HG03520 (cell line): ENCODE measurements at regions not wholly inside any gene's neighbourhood (a gene's known extent, or its start where the extent isn't known, plus 50 kb on each side); places are given as distances from the start of the nearest gene placed in this dataset.
"Not testable (repeated sequence)": the region's sequence is repeated elsewhere in the genome, so short reads cannot be mapped to it uniquely, and the experiment has no call there.

Source experiments
- ATAC-seq: cut with Tn5 transposase; IDR thresholded peaks from one replicate; pipeline ENCODE4 v1.9.1; 2021; ENCODE audit warnings: mild to moderate bottlenecking, moderate library complexity; ENCODE audit not compliant: unreplicated experiment

DNA sequence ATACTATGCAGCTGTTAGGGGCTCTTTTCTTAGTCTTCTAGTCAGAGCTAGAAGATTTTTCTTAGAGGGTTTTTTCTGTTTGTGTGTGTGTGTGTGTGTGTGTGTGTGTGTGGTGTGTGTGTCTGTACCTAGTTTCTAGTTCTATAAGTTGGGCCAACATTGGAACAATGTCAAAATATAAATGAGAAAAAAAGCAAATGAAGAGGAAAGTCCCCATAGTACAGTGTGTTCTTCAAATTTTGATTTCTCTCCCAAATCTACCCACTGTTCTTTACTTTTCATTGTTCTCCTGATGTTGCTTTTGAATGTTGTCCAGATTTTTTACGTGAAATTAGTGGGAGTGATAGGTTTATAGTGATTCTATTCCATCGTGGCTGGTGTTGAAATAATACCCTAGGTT lies 2153.4 kb upstream of the RAG2 start:
- ATAC-seq, result no peak

DNA sequence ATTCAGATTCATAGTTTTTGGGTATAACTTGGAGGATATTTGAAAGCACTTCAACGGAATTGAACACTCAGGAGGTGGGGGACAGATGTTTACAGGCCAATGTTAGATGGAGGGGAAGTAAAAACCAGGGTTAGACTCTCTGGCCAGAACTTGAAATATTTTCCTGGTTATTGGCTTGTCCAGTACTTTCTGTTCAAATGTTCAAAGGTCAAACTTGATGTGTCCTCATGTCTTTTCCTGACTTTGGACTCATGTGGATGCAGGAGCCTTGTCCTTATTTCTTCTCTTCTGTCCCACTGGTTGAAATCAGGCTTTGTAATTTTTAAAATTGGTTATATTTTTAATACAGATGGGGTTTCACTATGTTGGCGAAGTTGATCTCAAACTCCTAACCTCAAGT lies 2148.5 kb upstream of the RAG2 start:
- ATAC-seq, result not testable (repeated sequence)

- ATAC-seq, result no peak
Measured at GRCh38 chr11:38723361-38723760, 2125.3 kb upstream of the RAG2 start.

GRCh38 chr11:38721586-38722315 lies 2123.7 kb upstream of the RAG2 start:
- no peak for ATAC-seq

GRCh38 chr11:38718659-38719058 lies 2120.6 kb upstream of the RAG2 start:
- ATAC-seq, result no peak

DNA sequence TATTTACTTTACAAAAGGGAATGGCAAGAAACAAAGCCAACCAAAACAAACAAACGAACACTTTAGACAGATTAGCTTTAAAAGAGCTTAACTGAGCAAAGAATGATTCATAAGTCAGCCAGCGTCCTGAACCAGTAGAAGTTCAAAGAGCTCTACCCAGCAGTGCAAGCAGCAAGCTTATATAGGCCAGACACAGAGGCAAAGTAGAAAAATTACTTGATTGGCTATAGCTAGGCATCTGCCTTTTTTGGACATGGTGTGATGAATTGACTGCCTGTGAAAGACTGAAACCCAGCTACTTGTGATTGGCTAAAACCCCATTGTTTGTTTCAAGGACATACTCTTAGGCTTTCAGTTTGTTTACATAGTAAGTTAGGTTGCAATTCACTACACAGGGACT lies 2120.0 kb upstream of the RAG2 start:
- ATAC-seq, result no peak

DNA sequence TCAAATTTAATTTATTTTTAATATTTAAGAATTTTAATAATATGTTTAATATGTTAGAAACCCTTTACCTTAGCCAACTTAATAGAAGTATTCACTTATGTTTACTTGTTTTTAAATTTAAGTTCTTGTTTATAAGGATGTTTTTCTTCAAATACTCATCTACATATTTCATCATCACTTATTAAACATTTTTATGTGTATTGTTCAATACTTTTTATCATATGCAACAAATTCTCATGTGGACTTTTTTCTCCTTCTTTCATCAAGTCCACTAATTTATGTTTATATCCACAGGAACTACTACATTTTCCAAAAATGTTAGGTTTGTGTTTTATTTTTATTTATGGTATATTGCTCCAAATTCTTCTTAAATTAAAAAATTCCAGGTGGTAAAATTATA lies 2113.1 kb upstream of the RAG2 start:
- no peak for ATAC-seq

DNA sequence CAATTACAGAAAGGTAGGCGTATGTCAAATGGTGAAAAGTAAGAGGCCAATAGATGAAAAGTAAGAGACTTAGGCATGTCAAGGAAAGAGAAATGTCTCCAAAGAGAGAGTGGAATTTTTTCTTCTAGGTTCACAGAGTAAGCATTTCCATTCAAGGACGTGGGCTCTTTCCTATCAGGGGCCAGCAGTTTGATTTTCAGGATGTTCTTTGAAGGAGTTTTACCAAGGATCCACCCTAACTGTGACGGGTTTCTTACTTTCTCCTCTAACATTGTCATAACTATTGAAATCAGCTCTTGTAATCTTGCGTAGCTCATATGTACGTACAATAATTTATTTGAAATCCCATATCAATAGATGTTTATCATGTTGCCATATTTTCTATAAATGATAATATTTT lies 2112.2 kb upstream of the RAG2 start:
- ATAC-seq, result no peak

- ATAC-seq, result no peak
Measured at GRCh38 chr11:38700111-38700510, 2102.1 kb upstream of the RAG2 start.

GRCh38 chr11:38693306-38693705 lies 2095.3 kb upstream of the RAG2 start:
- no peak for ATAC-seq

DNA sequence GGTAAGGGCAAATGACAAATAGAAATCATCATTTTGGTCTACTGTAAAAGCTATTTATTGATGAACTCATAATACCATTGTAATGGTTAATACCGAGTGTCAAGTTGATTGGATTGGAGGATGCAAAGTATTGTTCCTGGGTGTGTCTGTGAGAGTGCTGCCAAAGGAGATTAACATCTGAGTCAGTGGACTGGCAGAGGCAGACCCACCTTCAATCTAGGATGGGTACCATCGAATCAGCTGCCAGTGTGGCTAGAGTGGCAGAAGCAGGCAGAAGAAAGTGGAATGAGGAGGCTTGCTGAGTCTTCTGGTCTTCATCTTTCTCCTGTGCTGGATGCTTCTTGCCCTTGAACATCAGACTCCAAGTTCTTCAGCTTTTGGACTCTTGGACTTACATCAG lies 2092.2 kb upstream of the RAG2 start:
- ATAC-seq, result not testable (repeated sequence)

GRCh38 chr11:38687008-38687407 lies 2089.0 kb upstream of the RAG2 start:
- ATAC-seq, result no peak

DNA sequence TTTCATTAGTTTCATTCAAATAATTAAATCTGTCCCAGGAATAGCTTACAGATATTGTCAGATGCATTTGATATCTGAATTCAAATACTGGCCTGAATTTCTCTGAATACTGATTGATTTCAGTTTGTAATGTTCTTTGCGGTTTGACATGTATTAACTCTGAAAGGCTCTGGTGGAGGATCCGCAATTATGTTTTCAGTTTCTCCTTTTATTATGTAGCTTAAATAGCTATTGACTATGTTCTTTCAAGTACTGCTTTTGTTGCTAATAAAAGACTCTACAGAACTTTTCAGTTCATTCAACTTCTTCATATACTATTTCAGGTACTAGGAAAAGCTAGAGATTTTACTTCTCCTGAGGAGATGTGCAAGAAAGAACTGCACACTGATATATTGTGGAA lies 2085.4 kb upstream of the RAG2 start:
- no peak for ATAC-seq

- no peak for ATAC-seq
Measured at GRCh38 chr11:38680746-38681145, 2082.7 kb upstream of the RAG2 start.

GRCh38 chr11:38680166-38680565 lies 2082.1 kb upstream of the RAG2 start:
- no peak for ATAC-seq

- ATAC-seq, result no peak
Measured at GRCh38 chr11:38672445-38672844, 2074.4 kb upstream of the RAG2 start.

DNA sequence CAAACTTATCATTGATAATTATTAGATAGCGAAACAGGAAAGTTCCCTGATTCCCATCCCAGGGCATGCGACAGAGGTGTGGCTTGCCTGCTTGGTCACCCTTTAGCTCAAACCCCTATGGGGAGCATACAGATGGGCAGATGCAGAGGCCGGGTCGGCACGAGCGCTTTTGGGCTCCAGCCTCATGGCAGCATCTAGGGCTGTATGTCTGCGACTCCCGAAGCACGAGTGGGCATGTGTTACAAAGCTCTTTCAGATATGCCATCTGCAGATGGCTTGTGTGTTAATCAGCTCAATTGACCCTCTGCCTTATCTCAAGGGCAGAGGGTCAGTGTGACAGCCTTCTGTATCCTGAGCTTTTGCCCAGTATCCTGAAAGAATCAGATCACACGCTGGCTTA lies 2069.3 kb upstream of the RAG2 start:
- no peak for ATAC-seq

DNA sequence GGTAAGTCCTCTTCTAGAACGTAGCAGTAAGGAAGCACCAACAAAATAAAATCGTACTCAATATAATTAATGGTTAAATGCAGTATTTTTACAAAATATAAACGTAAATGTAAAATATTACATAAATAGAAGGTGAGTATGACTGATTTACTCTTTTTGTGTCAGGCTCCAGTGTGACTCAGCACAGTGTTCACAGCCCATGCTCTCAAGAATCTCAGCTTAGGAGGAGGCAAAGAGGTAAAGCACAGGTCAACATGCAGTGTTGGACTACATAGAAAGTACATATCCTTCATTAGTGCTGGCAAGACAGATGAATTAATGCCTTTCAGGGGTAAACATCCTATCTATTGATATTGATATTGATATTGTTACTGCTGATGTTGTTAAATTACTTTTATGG lies 2050.6 kb upstream of the RAG2 start:
- no peak for ATAC-seq

DNA sequence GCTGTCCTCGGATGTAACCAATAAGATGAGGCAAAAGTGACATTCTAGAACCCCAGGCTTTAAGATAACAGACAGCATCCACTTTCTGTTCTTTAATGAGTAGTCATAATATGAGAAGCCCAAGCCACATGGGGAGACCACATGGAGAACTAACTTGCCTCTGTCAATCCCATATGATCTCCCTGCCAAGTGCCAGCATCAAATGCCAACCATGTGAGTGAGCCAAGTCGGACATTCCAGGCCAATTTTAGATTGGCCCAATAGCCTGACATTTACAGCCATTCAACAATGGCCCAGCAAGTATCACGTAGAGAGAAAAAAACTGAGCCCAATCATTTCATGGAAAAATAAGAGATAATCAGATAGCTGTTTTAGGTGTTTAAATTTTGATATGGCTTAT lies 2048.3 kb upstream of the RAG2 start:
- ATAC-seq, result no peak

DNA sequence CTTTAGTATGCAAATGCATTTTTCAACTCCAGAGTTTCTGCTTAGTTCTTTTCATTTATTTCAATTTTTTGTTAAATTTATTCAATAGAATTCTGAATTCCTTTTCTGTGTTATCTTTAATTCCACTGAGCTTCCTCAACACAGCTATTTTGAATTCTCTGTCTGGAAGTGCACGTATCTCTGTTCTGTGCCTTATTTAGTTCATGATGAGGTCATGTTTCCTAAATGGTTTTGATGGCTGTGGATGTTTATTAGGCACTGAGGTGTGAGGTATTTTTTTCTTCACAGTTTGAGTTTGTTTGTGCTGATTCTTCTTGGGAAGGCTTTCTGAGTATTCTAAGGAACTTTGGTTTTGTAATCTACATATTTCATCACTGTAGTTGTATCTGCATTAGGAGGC lies 2042.8 kb upstream of the RAG2 start:
- ATAC-seq, result no peak

GRCh38 chr11:38612701-38613100 lies 2014.7 kb upstream of the RAG2 start:
- no peak for ATAC-seq

DNA sequence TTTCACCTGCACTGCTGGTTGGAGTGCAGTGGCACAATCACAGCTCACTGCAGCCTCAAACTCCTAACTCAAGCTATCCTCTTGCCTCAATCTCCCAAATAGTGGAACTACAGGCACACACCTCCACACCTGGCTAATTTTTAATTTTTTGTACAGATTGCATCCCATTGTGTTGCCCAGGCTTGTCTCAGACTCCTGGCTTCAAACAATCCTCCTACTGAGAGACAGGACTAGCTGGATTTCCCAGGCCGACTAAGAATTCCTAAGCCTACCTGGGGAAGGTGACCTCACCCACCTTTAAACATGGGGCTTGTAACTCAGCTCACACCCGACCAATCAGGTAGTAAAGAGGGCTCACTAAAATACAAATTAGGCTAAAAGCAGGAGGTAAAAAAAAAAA lies 2003.3 kb upstream of the RAG2 start:
- ATAC-seq, result not testable (repeated sequence)

DNA sequence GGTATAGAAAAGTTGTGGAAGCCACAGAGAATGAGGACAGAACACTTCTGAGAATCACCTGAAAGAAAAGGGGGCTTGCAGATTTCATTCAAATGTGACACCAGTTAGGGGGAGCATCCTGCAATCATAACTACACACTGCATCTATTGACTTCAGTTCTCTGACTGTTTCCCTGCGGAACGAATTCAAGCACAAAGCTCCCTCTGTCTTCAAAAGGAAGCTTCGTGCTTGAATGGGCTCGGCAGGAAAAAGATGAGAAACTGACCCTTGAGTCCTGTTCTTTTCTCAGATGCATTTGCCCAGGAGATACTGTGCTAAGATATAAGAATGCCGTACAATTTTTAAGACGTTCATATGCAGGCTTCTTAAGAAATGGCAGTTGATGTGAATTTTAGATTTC lies 2000.4 kb upstream of the RAG2 start:
- no peak for ATAC-seq
